ENCODE measurements at regions not wholly inside any gene's neighbourhood (a gene's known extent, or its start where the extent isn't known, plus 50 kb on each side); places are given as distances from the start of the nearest gene placed in this dataset.

DNA sequence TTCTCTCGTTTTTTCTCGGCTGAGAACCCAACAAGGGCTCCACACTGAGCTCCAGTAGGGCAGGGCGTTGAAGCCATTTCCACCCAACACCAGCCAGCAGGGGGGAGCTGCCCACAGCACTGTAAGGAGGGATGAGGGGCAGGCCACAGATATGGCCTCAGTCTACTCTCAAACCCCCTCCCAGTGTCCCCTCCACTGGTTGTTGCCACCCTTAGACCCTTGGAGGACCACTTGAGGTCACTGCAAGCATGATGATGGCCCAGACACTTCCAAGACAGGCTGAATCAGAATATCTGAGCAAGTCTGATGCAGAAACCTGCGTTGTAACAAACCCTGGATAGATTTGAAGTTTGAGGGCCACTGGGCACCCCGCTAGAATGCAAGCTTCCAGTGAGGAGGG is 217.0 kb upstream of the CST7 start:
- no peak for DNase-seq
- H3K4me3 Mint-ChIP-seq: no peak overlapping the region
- H3K36me3 Mint-ChIP-seq (ENCODE audit: low read depth): no peaks in the 10 kb centered on the region
- H3K27me3 Mint-ChIP-seq (ENCODE audit: low read depth): no peaks in the 10 kb centered on the region
- no peak for ATAC-seq
- ChIA-PET POLR2A (interaction anchor here (0.6 kb wide), 1 partner anchor 521 kb away, joined by 4 read pairs; no protein-coding TSS in a partner anchor), CTCF (interaction anchor here (1.4 kb wide), 1 partner anchor 10 kb away, joined by 4 read pairs; no protein-coding TSS in a partner anchor)
- H3K9me3 Mint-ChIP-seq (ENCODE audit: insufficient read depth): no peaks in the 10 kb centered on the region
- no peaks in the 10 kb centered on the region for H3K4me1 Mint-ChIP-seq (ENCODE audit: low read depth)
- H3K27ac Mint-ChIP-seq: no peak overlapping the region

GRCh38 chr20:24732599-24732998 is 216.5 kb upstream of the CST7 start:
- Mint-ChIP-seq H3K27ac (no peak overlapping the region), H3K9me3 (ENCODE audit: insufficient read depth) (no peaks in the 10 kb centered on the region), H3K4me1 (ENCODE audit: low read depth) (no peaks in the 10 kb centered on the region), H3K36me3 (ENCODE audit: low read depth) (no peaks in the 10 kb centered on the region), H3K4me3 (no peak overlapping the region), H3K27me3 (ENCODE audit: low read depth) (no peaks in the 10 kb centered on the region)
- ATAC-seq (no peak), DNase-seq (no peak)
- CTCF ChIA-PET: interaction anchor here (1.4 kb wide), 1 partner anchor 10 kb away, joined by 4 read pairs; no protein-coding TSS in a partner anchor
- POLR2A ChIA-PET: interaction anchor here (0.6 kb wide), 1 partner anchor 520 kb away, joined by 4 read pairs; no protein-coding TSS in a partner anchor

- Mint-ChIP-seq H3K27ac (no peak overlapping the region), H3K4me1 (ENCODE audit: low read depth) (no peaks in the 10 kb centered on the region), H3K36me3 (ENCODE audit: low read depth) (no peaks in the 10 kb centered on the region), H3K9me3 (ENCODE audit: insufficient read depth) (no peaks in the 10 kb centered on the region), H3K27me3 (ENCODE audit: low read depth) (no peaks in the 10 kb centered on the region), H3K4me3 (no peak overlapping the region)
- ChIA-PET CTCF (no interaction called here), POLR2A (no interaction called here)
- ATAC-seq: no peak
- no peak for DNase-seq
Observed at GRCh38 chr20:24733416-24733815, 215.7 kb upstream of the CST7 start.

DNA sequence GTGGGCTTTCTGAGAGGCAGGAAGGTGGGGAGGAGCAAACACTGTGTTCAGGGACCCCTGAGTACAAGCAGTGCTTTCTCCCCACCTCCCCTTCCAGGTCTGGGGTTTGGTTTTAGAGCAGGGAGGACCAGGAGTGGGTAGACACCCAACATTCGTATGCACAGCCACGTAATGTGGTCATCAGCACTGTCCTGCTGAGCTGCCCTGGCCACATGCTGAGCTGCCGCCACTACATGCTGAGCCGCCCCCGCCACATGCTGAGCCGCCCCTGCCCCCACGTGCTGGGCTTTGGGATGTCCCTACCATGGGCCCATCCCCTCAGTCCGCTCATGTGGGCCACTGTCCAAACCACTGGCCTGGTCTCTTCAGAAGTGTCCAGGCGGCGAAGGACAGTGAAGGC is 214.9 kb upstream of the CST7 start:
- no peak for ATAC-seq
- ChIA-PET POLR2A (no interaction called here), CTCF (no interaction called here)
- H3K4me3 Mint-ChIP-seq: no peak overlapping the region
- DNase-seq: no peak
- H3K9me3 Mint-ChIP-seq (ENCODE audit: insufficient read depth): no peaks in the 10 kb centered on the region
- H3K36me3 Mint-ChIP-seq (ENCODE audit: low read depth): no peaks in the 10 kb centered on the region
- no peak overlapping the region for H3K27ac Mint-ChIP-seq
- H3K27me3 Mint-ChIP-seq (ENCODE audit: low read depth): no peaks in the 10 kb centered on the region
- H3K4me1 Mint-ChIP-seq (ENCODE audit: low read depth): peaks cover 6% of the 10 kb centered on the region

DNA sequence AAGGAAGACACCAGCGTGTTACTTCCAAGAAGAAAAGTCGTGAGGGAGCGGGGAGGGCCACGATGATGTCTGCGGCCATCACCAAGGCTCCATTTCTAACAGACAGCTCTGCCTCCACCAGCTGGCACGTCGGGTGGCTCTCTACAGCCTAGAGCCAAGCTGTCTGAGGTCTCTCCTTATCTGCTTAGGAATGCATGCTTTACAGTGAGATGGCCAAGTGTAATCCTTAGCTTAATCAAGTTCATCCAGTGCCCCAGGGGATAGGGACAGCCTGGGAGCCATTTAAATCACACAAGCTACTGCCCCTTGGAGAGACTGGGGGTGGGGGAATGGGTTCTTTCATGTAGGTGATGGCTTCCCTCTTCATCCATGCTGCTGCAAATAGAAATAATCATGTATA is 213.8 kb upstream of the CST7 start:
- no peak for DNase-seq
- no peaks in the 10 kb centered on the region for H3K36me3 Mint-ChIP-seq (ENCODE audit: low read depth)
- H3K9me3 Mint-ChIP-seq (ENCODE audit: insufficient read depth): no peaks in the 10 kb centered on the region
- no peak for ATAC-seq
- no peaks in the 10 kb centered on the region for H3K27me3 Mint-ChIP-seq (ENCODE audit: low read depth)
- peaks cover 16% of the 10 kb centered on the region for H3K4me1 Mint-ChIP-seq (ENCODE audit: low read depth)
- ChIA-PET CTCF (no interaction called here), POLR2A (no interaction called here)
- H3K4me3 Mint-ChIP-seq: no peak overlapping the region
- no peak overlapping the region for H3K27ac Mint-ChIP-seq

DNA sequence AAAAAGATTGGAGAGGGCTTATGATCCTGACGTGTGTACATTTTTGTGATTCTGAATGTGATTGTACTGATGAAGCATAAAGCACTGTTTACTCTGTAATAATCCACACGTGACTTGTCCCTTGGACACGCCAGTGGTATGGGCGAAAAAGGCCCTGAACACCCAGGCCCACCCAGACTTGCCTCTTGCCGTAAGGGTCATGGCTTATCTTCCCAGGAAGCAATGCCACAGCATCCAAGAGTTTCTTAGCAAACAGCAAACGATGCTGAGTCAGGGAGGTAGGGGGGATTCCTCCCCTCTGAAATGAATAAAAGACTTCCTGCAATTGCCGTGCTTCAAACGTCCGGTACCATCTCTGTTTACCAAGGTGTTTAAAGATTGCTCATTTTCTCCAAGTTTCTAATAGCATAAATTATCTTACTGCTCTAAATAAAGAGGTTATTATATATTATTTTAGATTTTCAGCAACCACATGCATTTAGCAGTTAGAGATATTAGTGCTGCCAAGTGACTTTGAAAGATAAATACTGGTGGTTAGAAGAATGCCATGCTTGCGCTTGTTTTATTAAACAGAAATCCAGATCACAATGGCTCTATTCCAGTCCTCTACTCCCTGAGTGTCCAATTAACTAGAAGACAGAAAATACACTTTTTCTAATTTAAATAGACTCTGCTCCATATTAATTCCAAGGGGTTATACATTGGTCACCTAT is 212.8 kb upstream of the CST7 start:
- peaks cover 21% of the 10 kb centered on the region for H3K4me1 Mint-ChIP-seq (ENCODE audit: low read depth)
- no peaks in the 10 kb centered on the region for H3K9me3 Mint-ChIP-seq (ENCODE audit: insufficient read depth)
- DNase-seq: no peak
- H3K4me3 Mint-ChIP-seq: no peak overlapping the region
- ChIA-PET POLR2A (no interaction called here), CTCF (interaction anchor here (1.2 kb wide), 1 partner anchor 181 kb away, joined by 3 read pairs; no protein-coding TSS in a partner anchor)
- H3K36me3 Mint-ChIP-seq (ENCODE audit: low read depth): no peaks in the 10 kb centered on the region
- H3K27me3 Mint-ChIP-seq (ENCODE audit: low read depth): no peaks in the 10 kb centered on the region
- ATAC-seq: no peak
- H3K27ac Mint-ChIP-seq: no peak overlapping the region

GRCh38 chr20:24736844-24737211 is 212.2 kb upstream of the CST7 start:
- POLR2A ChIA-PET: no interaction called here
- DNase-seq (no peak), ATAC-seq (no peak)
- no peaks in the 10 kb centered on the region for H3K9me3 Mint-ChIP-seq (ENCODE audit: insufficient read depth)
- H3K36me3 Mint-ChIP-seq (ENCODE audit: low read depth): no peaks in the 10 kb centered on the region
- H3K4me3 Mint-ChIP-seq: no peak overlapping the region
- no peaks in the 10 kb centered on the region for H3K27me3 Mint-ChIP-seq (ENCODE audit: low read depth)
- no peak overlapping the region for H3K27ac Mint-ChIP-seq
- CTCF ChIA-PET: interaction anchor here (1.2 kb wide), 1 partner anchor 181 kb away, joined by 3 read pairs; no protein-coding TSS in a partner anchor
- peaks cover 21% of the 10 kb centered on the region for H3K4me1 Mint-ChIP-seq (ENCODE audit: low read depth)

- ChIA-PET POLR2A (no interaction called here), CTCF (interaction anchor here (1.2 kb wide), 1 partner anchor 180 kb away, joined by 3 read pairs; no protein-coding TSS in a partner anchor)
- H3K27me3 Mint-ChIP-seq (ENCODE audit: low read depth): no peaks in the 10 kb centered on the region
- no peaks in the 10 kb centered on the region for H3K36me3 Mint-ChIP-seq (ENCODE audit: low read depth)
- no peaks in the 10 kb centered on the region for H3K9me3 Mint-ChIP-seq (ENCODE audit: insufficient read depth)
- H3K4me1 Mint-ChIP-seq (ENCODE audit: low read depth): peaks cover 21% of the 10 kb centered on the region
- no peak overlapping the region for H3K27ac Mint-ChIP-seq
- no peak overlapping the region for H3K4me3 Mint-ChIP-seq
- ATAC-seq (no peak), DNase-seq (no peak)
Observed at GRCh38 chr20:24737212-24737850, 211.7 kb upstream of the CST7 start.

- Mint-ChIP-seq H3K4me1 (ENCODE audit: low read depth) (peaks cover 21% of the 10 kb centered on the region), H3K27me3 (ENCODE audit: low read depth) (no peaks in the 10 kb centered on the region), H3K4me3 (no peak overlapping the region)
Observed at GRCh38 chr20:24738058-24738775, 210.9 kb upstream of the CST7 start.

GRCh38 chr20:24738981-24739633 is 210.0 kb upstream of the CST7 start:
- POLR2A ChIA-PET: no interaction called here
- CTCF ChIA-PET: no interaction called here
- peaks cover 21% of the 10 kb centered on the region for H3K4me1 Mint-ChIP-seq (ENCODE audit: low read depth)
- no peaks in the 10 kb centered on the region for H3K36me3 Mint-ChIP-seq (ENCODE audit: low read depth)
- H3K27me3 Mint-ChIP-seq (ENCODE audit: low read depth): no peaks in the 10 kb centered on the region
- H3K4me3 Mint-ChIP-seq: peak overlapping the region; percentile 58
- peak overlapping the region; percentile 81 for H3K27ac Mint-ChIP-seq
- peak; percentile 20 for DNase-seq
- ATAC-seq: peak; percentile 79
- no peaks in the 10 kb centered on the region for H3K9me3 Mint-ChIP-seq (ENCODE audit: insufficient read depth)

More at GRCh38 chr20:24738058-24738775, 210.9 kb upstream of the CST7 start:
- H3K27ac Mint-ChIP-seq: no peak overlapping the region
- ATAC-seq (no peak), DNase-seq (no peak)
- no peaks in the 10 kb centered on the region for H3K9me3 Mint-ChIP-seq (ENCODE audit: insufficient read depth)
- CTCF ChIA-PET: no interaction called here
- POLR2A ChIA-PET: no interaction called here
- no peaks in the 10 kb centered on the region for H3K36me3 Mint-ChIP-seq (ENCODE audit: low read depth)

GRCh38 chr20:24739746-24740145 is 209.3 kb upstream of the CST7 start:
- Mint-ChIP-seq H3K27me3 (ENCODE audit: low read depth) (no peaks in the 10 kb centered on the region), H3K36me3 (ENCODE audit: low read depth) (no peaks in the 10 kb centered on the region), H3K4me3 (peak overlapping the region; percentile 58), H3K9me3 (ENCODE audit: insufficient read depth) (no peaks in the 10 kb centered on the region), H3K27ac (peak overlapping the region; percentile 81), H3K4me1 (ENCODE audit: low read depth) (peaks cover 21% of the 10 kb centered on the region)
- no peak for ATAC-seq
- peak; percentile 6 for DNase-seq
- ChIA-PET CTCF (no interaction called here), POLR2A (no interaction called here)

Data from activated CD8-positive, alpha-beta T cell treated with anti-CD3 and anti-CD28 coated beads, Interleukin-2, amount 10 ng/mL, durations not matched to agents 7 days and 5 days (primary cell).